ENCODE measurements at regions not wholly inside any gene's neighbourhood (a gene's known extent, or its start where the extent isn't known, plus 50 kb on each side); places are given as distances from the start of the nearest gene placed in this dataset.

DNA sequence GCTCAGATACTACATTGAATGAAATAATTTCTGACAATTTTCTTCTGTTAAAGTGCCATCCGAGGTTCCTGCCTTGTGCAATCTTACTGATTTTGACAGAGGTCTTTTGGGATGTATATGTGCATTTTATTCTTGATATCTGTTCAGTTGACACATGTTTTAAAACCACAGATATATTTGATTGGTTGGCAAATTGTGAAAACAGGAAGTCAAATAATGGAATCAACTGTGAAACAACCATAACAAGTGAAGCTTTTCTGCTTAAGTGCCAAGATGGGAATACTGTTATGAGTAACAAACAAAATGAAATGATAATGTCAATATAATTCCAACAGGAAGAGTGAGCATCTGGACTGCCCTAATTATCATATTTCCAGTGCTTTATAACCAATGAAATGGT, 84.9 kb upstream of the TET2 start (continued):
- TF ChIP-seq, protein P1, sequence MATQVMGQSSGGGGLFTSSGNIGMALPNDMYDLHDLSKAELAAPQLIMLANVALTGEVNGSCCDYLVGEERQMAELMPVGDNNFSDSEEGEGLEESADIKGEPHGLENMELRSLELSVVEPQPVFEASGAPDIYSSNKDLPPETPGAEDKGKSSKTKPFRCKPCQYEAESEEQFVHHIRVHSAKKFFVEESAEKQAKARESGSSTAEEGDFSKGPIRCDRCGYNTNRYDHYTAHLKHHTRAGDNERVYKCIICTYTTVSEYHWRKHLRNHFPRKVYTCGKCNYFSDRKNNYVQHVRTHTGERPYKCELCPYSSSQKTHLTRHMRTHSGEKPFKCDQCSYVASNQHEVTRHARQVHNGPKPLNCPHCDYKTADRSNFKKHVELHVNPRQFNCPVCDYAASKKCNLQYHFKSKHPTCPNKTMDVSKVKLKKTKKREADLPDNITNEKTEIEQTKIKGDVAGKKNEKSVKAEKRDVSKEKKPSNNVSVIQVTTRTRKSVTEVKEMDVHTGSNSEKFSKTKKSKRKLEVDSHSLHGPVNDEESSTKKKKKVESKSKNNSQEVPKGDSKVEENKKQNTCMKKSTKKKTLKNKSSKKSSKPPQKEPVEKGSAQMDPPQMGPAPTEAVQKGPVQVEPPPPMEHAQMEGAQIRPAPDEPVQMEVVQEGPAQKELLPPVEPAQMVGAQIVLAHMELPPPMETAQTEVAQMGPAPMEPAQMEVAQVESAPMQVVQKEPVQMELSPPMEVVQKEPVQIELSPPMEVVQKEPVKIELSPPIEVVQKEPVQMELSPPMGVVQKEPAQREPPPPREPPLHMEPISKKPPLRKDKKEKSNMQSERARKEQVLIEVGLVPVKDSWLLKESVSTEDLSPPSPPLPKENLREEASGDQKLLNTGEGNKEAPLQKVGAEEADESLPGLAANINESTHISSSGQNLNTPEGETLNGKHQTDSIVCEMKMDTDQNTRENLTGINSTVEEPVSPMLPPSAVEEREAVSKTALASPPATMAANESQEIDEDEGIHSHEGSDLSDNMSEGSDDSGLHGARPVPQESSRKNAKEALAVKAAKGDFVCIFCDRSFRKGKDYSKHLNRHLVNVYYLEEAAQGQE (IDR thresholded peaks at IDR 0.05; ENCODE audit: unreplicated experiment) = no peak
- TF ChIP-seq ETS1 (IDR thresholded peaks at IDR 0.05) = no peak
- TF ChIP-seq, protein P2, sequence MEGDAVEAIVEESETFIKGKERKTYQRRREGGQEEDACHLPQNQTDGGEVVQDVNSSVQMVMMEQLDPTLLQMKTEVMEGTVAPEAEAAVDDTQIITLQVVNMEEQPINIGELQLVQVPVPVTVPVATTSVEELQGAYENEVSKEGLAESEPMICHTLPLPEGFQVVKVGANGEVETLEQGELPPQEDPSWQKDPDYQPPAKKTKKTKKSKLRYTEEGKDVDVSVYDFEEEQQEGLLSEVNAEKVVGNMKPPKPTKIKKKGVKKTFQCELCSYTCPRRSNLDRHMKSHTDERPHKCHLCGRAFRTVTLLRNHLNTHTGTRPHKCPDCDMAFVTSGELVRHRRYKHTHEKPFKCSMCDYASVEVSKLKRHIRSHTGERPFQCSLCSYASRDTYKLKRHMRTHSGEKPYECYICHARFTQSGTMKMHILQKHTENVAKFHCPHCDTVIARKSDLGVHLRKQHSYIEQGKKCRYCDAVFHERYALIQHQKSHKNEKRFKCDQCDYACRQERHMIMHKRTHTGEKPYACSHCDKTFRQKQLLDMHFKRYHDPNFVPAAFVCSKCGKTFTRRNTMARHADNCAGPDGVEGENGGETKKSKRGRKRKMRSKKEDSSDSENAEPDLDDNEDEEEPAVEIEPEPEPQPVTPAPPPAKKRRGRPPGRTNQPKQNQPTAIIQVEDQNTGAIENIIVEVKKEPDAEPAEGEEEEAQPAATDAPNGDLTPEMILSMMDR (conservative IDR thresholded peaks at IDR 0.05; ENCODE audit: low read depth in 2 of 2) = no peak
- TF ChIP-seq EZH2 (IDR thresholded peaks at IDR 0.05; ENCODE audit: low read depth, unreplicated experiment) = no peak
- TF ChIP-seq ZNF331 (CRISPR knock-in tag; IDR thresholded peaks at IDR 0.05; ENCODE audit: low read depth) = no peak
- no peak for TF ChIP-seq CREB1 (CRISPR knock-in tag; IDR thresholded peaks at IDR 0.05; ENCODE audit: low read depth)
- TF ChIP-seq NANOG (IDR thresholded peaks at IDR 0.05; ENCODE audit: borderline replicate concordance) = no peak
- no peak for TF ChIP-seq ZNF114 (CRISPR knock-in tag; IDR thresholded peaks at IDR 0.05)

- no peaks in the 10 kb centered on the region for H3K36me3 Mint-ChIP-seq (ENCODE audit: low read depth)
- H3K27ac Mint-ChIP-seq = no peak overlapping the region
- ATAC-seq (no peak), DNase-seq (ENCODE audit: low spot score) (no peak)
- Histone ChIP-seq H3F3A (replicated peaks; ENCODE audit: low read depth) (no peaks in the 10 kb centered on the region), H3K36me3 (ENCODE audit: insufficient read depth) (no peaks in the 10 kb centered on the region), H2AFZ (no peak overlapping the region), H3K27me3 (ENCODE audit: insufficient read depth) (no peaks in the 10 kb centered on the region), H3K4me1 (ENCODE audit: insufficient read depth) (0 out of 2 replicates have a peak, but pooled peaks cover 3% of the 10 kb centered on the region), H3K79me2 (replicated peaks; ENCODE audit: insufficient read depth) (no peaks in the 10 kb centered on the region), H3K4me3 (no peak overlapping the region), H4K20me1 (replicated peaks; ENCODE audit: insufficient read depth) (no peaks in the 10 kb centered on the region), H3K9me2 (ENCODE audit: insufficient read depth) (no peaks in the 10 kb centered on the region), H3K4me2 (no peak overlapping the region), H3K27ac (ENCODE audit: low read depth) (no peak overlapping the region)
- no peaks in the 10 kb centered on the region for H3K27me3 Mint-ChIP-seq (ENCODE audit: insufficient read depth, low read depth, poor library complexity)
- no peaks in the 10 kb centered on the region for H3K9me3 Mint-ChIP-seq
- H3K4me3 Mint-ChIP-seq = no peak overlapping the region
- H3K4me1 Mint-ChIP-seq = peaks cover 4% of the 10 kb centered on the region; the same call in 2 of the 3 replicates
- no peak for TF ChIP-seq NANOG (IDR thresholded peaks at IDR 0.05; ENCODE audit: borderline replicate concordance)
- TF ChIP-seq ZNF462 (CRISPR knock-in tag; IDR thresholded peaks at IDR 0.05) = no peak
Observed at GRCh38 chr4:105066401-105066800, 80.3 kb upstream of the TET2 start.
